Osteoblast (primary cell): ENCODE measurements at regions not wholly inside any gene's neighbourhood (a gene's known extent, or its start where the extent isn't known, plus 50 kb on each side); places are given as distances from the start of the nearest gene placed in this dataset.

Experiments used
- DNase-seq: peaks from one replicate; pipeline ENCODE4 v3.0.0; 2011; ENCODE audit warnings: low spot score, mixed read lengths; ENCODE audit not compliant: insufficient read length; ENCODE audit errors: missing footprints
- H2AFZ ChIP-seq: 2 replicates; pipeline ENCODE4 v1.6.0; 2011; ENCODE audit warnings: mild to moderate bottlenecking, low read length
- H3K27ac ChIP-seq: 2 replicates; pipeline ENCODE4 v1.5.1; 2011; ENCODE audit warnings: mild to moderate bottlenecking, low read depth, low read length, moderate library complexity
- H3K27me3 ChIP-seq: 2 replicates; pipeline ENCODE4 v1.6.0; 2012; ENCODE audit warnings: mild to moderate bottlenecking, control low read depth, inconsistent platforms, low read length, moderate library complexity; ENCODE audit not compliant: insufficient read depth
- H3K36me3 ChIP-seq: 2 replicates; pipeline ENCODE4 v1.5.1; 2011; ENCODE audit warnings: mild to moderate bottlenecking, low read length, control low read depth, moderate library complexity; ENCODE audit not compliant: insufficient read depth
- H3K4me1 ChIP-seq: 2 replicates; pipeline ENCODE4 v1.5.1; 2011; ENCODE audit warnings: mild to moderate bottlenecking, low read length, control low read depth, moderate library complexity; ENCODE audit not compliant: insufficient read depth
- H3K4me2 ChIP-seq: 2 replicates; pipeline ENCODE4 v1.6.0; 2011; ENCODE audit warnings: mild to moderate bottlenecking, low read length; ENCODE audit not compliant: insufficient read depth
- H3K4me3 ChIP-seq: fragments of 200-600 bp; sonication (generic); 3 replicates; pipeline ENCODE4 v1.5.1; 2012; ENCODE audit warnings: mild to moderate bottlenecking, low read length, inconsistent platforms; ENCODE audit not compliant: insufficient read depth
- H3K79me2 ChIP-seq: 2 replicates; pipeline ENCODE4 v1.6.0; 2012; ENCODE audit warnings: mild to moderate bottlenecking, low read length, control low read depth, inconsistent platforms; ENCODE audit not compliant: insufficient read depth
- H3K9me3 ChIP-seq: 2 replicates; pipeline ENCODE4 v1.5.1; 2011; ENCODE audit warnings: low read depth, low read length, control low read depth
- H4K20me1 ChIP-seq: 2 replicates; pipeline ENCODE4 v1.6.0; 2012; ENCODE audit warnings: mild to moderate bottlenecking, low read length, control low read depth; ENCODE audit not compliant: insufficient read depth
- TF ChIP-seq, protein P1 (sequence below): IDR thresholded peaks from 2 replicates; pipeline ENCODE4 v1.5.1; 2011; ENCODE audit warnings: mild to moderate bottlenecking, low read depth, low read length, moderate library complexity; ENCODE audit errors: extremely low read depth

DNA sequence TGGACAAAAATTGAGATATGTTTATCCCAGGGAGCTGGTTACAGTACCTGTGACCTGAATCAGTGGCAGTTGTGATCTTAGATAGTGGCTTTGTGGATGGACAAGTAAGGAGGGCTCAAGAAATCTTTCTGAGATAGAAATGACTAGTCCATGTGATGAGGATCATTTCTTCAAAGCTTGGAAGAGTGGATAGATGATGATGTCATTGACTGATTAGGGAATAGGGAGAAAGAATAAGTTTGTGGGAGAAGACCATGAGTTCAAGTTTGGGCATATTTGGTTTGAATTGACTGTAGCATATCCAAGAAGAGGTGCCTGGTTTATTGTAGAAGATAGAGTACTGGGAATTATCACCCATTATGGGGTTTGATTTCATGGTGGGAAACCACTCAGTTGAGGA, 336.7 kb upstream of the PRICKLE1 start:
- H3K27ac ChIP-seq = no peak overlapping the region
- no peaks in the 10 kb centered on the region for H4K20me1 ChIP-seq
- H3K4me2 ChIP-seq = no peak overlapping the region
- no peaks in the 10 kb centered on the region for H3K79me2 ChIP-seq
- no peak overlapping the region for H2AFZ ChIP-seq
- TF ChIP-seq, protein P1, sequence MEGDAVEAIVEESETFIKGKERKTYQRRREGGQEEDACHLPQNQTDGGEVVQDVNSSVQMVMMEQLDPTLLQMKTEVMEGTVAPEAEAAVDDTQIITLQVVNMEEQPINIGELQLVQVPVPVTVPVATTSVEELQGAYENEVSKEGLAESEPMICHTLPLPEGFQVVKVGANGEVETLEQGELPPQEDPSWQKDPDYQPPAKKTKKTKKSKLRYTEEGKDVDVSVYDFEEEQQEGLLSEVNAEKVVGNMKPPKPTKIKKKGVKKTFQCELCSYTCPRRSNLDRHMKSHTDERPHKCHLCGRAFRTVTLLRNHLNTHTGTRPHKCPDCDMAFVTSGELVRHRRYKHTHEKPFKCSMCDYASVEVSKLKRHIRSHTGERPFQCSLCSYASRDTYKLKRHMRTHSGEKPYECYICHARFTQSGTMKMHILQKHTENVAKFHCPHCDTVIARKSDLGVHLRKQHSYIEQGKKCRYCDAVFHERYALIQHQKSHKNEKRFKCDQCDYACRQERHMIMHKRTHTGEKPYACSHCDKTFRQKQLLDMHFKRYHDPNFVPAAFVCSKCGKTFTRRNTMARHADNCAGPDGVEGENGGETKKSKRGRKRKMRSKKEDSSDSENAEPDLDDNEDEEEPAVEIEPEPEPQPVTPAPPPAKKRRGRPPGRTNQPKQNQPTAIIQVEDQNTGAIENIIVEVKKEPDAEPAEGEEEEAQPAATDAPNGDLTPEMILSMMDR = no peak
- no peak overlapping the region for H3K4me3 ChIP-seq
- H3K27me3 ChIP-seq = peaks cover 7% of the 10 kb centered on the region
- no peaks in the 10 kb centered on the region for H3K9me3 ChIP-seq
- no peak for DNase-seq
- no peaks in the 10 kb centered on the region for H3K36me3 ChIP-seq
- no peaks in the 10 kb centered on the region for H3K4me1 ChIP-seq

DNA sequence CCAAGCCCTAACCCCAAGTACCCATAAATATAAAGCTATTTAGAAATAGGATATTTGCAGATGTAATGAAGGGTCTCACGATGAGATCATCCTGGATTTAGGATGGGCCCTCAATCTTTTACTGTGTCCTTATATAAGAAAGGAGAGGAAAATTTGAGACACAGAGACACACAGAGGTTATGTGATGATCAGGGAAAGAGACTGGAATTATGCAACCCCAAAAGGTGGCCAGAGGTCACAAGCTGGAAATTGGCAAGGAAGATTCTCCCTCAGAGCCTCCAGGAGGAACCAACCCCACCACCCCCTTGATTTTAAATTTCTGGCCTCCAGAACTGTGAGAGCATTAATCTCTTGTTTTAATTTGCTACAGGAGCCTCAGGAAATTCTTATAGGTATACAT, 334.9 kb upstream of the PRICKLE1 start:
- no peak overlapping the region for H3K4me2 ChIP-seq
- H3K36me3 ChIP-seq = no peaks in the 10 kb centered on the region
- TF ChIP-seq, protein P1 = no peak
- no peak overlapping the region for H3K27ac ChIP-seq
- no peaks in the 10 kb centered on the region for H4K20me1 ChIP-seq
- H3K27me3 ChIP-seq = peaks cover 7% of the 10 kb centered on the region
- no peaks in the 10 kb centered on the region for H3K79me2 ChIP-seq
- H3K4me1 ChIP-seq = no peaks in the 10 kb centered on the region
- no peaks in the 10 kb centered on the region for H3K9me3 ChIP-seq
- no peak overlapping the region for H2AFZ ChIP-seq
- DNase-seq = no peak
- H3K4me3 ChIP-seq = no peak overlapping the region

DNA sequence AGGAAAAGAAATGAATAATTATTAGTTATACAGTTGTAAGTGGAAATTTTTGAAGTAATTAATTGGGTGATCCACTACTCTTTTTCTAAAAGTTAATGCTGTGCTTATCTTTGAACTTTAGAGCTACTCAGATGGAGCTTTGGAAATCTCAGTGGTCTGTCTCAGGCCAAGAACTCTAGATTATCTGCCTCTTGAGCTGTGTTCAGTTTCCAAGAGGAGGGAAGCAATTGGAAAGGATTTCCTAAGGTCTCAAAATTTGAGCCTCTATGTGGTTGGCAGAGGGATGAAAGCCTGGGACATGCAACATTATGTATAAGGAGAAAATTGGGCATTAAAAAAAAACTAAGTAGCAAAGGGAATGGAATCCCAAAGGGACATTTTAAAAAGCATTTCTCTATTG, 334.0 kb upstream of the PRICKLE1 start:
- Histone ChIP-seq H3K79me2 (no peaks in the 10 kb centered on the region), H4K20me1 (no peaks in the 10 kb centered on the region), H3K4me1 (no peaks in the 10 kb centered on the region), H3K4me3 (no peak overlapping the region), H3K36me3 (no peaks in the 10 kb centered on the region), H3K27ac (no peak overlapping the region), H3K4me2 (no peak overlapping the region), H2AFZ (no peak overlapping the region), H3K27me3 (peaks cover 5% of the 10 kb centered on the region), H3K9me3 (no peaks in the 10 kb centered on the region)
- TF ChIP-seq, protein P1 = no peak
- peak; percentile 10 for DNase-seq

DNA sequence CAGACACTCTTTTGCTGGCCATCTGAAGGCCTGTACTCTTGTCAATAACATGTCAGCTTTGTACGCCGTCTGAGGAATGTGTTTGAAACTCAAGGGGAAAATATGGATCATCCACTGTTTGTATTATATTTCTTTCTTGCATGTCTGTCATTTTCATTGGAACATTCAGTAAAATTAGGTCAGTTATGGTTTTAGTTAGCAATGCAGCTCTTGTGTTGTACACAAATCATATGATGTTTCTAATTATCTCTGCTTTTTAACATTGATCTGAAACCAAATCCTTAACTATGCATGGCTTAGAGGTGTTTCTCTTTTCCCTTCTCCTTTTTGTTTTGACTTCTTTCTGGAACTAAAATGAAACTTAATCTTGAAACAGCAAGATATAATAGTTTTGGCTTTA, 333.6 kb upstream of the PRICKLE1 start:
- Histone ChIP-seq H3K4me3 (no peak overlapping the region), H4K20me1 (no peaks in the 10 kb centered on the region), H3K4me1 (no peaks in the 10 kb centered on the region), H3K27me3 (peaks cover 4% of the 10 kb centered on the region), H3K9me3 (no peaks in the 10 kb centered on the region), H2AFZ (no peak overlapping the region), H3K27ac (no peak overlapping the region), H3K4me2 (no peak overlapping the region), H3K36me3 (no peaks in the 10 kb centered on the region), H3K79me2 (no peaks in the 10 kb centered on the region)
- TF ChIP-seq, protein P1 = no peak
- no peak for DNase-seq
